Endothelial cell (in vitro differentiated cells): ENCODE measurements at regions not wholly inside any gene's neighbourhood (a gene's known extent, or its start where the extent isn't known, plus 50 kb on each side); places are given as distances from the start of the nearest gene placed in this dataset.

Experiments
- DNase-seq: peaks from one replicate; pipeline ENCODE4 v3.0.0; 2021; ENCODE audit warnings: low spot score
- H3K27ac Mint-ChIP-seq: one replicate; pipeline ENCODE4 v1.8.0; 2021; ENCODE audit warnings: mixed read lengths, inconsistent platforms; ENCODE audit not compliant: unreplicated experiment
- H3K27me3 Mint-ChIP-seq: one replicate; pipeline ENCODE4 v1.8.0; 2021; ENCODE audit warnings: mild to moderate bottlenecking, moderate library complexity, mixed read lengths, inconsistent platforms; ENCODE audit not compliant: unreplicated experiment
- H3K36me3 Mint-ChIP-seq: one replicate; pipeline ENCODE4 v1.8.0; 2021; ENCODE audit warnings: mild to moderate bottlenecking, low read depth, mixed read lengths, inconsistent platforms; ENCODE audit not compliant: unreplicated experiment
- H3K4me1 Mint-ChIP-seq: one replicate; pipeline ENCODE4 v1.8.0; 2021; ENCODE audit warnings: mild to moderate bottlenecking, mixed read lengths, inconsistent platforms; ENCODE audit not compliant: unreplicated experiment
- H3K4me3 Mint-ChIP-seq: one replicate; pipeline ENCODE4 v1.8.0; 2021; ENCODE audit warnings: mild to moderate bottlenecking, mixed read lengths, inconsistent platforms; ENCODE audit not compliant: unreplicated experiment
- H3K9me3 Mint-ChIP-seq: one replicate; pipeline ENCODE4 v1.8.0; 2021; ENCODE audit warnings: mixed read lengths, inconsistent platforms; ENCODE audit not compliant: unreplicated experiment
- TF ChIP-seq, protein P1 (sequence below): fragments of 200-600 bp; sonication (generic); IDR thresholded peaks from one replicate; pipeline ENCODE4 v1.5.0; 2021; ENCODE audit warnings: antibody characterized with exemption; ENCODE audit not compliant: unreplicated experiment

DNA sequence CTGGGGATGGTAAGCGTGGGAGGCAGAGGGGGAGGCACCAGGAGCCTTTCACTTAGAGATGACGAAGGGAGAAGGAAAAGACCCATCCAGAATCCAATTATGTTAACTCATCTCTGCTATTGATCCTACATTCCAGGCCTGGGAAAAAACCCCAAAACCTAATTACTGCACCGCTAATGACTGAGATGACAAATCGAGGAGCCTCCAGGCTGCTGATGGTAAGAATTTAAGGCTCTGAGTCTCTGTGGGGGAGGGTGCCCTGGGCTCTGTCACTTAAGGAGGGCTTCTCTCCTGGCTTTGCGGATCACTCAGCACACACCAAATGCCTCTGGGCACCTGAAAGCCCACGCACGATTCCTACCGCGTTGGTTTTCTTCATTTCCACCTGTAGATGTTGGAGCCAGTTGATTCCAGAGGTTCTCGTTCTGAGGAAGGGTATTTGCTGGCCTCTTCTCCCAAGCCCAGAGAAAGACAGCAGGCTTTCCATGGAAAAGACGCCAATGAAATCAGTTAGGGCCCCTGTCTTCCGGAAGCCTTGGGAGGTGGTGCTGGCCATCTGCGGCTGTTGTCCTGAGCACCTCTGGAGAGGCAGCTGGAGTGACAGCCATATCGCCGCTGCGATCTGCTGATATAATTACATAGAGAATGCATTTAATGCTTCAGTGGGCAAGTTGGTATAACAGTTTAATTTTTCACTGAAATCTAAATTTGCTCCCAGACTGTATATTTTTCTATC, 751.2 kb downstream of the BRD1 start:
- no peaks in the 10 kb centered on the region for H3K36me3 Mint-ChIP-seq
- H3K27me3 Mint-ChIP-seq, result no peaks in the 10 kb centered on the region
- no peak for DNase-seq
- no peaks in the 10 kb centered on the region for H3K4me1 Mint-ChIP-seq
- H3K4me3 Mint-ChIP-seq, result no peak overlapping the region
- no peaks in the 10 kb centered on the region for H3K9me3 Mint-ChIP-seq
- H3K27ac Mint-ChIP-seq, result no peak overlapping the region
- TF ChIP-seq, protein P1, sequence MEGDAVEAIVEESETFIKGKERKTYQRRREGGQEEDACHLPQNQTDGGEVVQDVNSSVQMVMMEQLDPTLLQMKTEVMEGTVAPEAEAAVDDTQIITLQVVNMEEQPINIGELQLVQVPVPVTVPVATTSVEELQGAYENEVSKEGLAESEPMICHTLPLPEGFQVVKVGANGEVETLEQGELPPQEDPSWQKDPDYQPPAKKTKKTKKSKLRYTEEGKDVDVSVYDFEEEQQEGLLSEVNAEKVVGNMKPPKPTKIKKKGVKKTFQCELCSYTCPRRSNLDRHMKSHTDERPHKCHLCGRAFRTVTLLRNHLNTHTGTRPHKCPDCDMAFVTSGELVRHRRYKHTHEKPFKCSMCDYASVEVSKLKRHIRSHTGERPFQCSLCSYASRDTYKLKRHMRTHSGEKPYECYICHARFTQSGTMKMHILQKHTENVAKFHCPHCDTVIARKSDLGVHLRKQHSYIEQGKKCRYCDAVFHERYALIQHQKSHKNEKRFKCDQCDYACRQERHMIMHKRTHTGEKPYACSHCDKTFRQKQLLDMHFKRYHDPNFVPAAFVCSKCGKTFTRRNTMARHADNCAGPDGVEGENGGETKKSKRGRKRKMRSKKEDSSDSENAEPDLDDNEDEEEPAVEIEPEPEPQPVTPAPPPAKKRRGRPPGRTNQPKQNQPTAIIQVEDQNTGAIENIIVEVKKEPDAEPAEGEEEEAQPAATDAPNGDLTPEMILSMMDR, result no peak

DNA sequence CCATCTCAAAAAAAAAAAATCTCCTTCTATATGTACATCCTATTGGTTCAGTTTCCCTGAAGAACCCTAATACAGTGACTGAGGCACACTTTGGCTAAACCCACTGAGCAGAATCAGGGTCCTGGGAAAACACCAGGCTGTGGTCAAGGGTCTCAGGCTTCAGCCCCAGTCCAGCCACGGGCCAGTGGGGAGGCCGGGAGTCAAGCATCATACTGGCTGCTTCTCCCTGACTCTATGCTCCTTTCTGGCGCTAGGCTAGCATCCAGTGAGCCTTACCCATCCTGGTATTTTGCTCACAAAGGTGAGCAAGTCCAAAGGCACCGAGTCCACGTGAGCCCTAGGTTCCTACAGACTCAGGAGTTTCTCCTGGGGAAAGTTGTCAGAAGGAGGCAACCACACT, 752.5 kb downstream of the BRD1 start:
- no peak overlapping the region for H3K4me3 Mint-ChIP-seq
- H3K9me3 Mint-ChIP-seq, result no peaks in the 10 kb centered on the region
- no peak overlapping the region for H3K27ac Mint-ChIP-seq
- no peak for DNase-seq
- H3K36me3 Mint-ChIP-seq, result no peaks in the 10 kb centered on the region
- H3K27me3 Mint-ChIP-seq, result no peaks in the 10 kb centered on the region
- TF ChIP-seq, protein P1, result no peak
- H3K4me1 Mint-ChIP-seq, result no peaks in the 10 kb centered on the region

DNA sequence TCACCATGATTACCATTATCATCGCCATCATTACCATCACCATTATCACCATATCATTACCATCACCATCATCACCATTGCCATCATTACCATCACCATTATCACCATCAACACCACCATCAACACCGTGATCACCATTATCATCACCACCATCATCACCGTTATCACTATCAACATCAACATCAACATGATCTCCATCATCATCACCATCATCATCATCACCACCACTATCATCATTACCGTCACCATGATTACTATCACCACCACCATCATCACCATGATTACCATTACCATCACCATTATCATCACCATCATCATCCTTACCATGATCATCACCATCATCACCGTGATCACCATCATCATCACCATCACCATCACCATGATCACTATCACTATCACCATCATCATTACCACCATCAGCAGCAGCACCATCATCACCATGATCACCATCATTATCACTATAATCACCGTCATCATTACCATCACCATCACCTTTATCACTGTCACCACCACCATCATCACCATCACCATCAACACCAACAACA, 753.7 kb downstream of the BRD1 start:
- TF ChIP-seq, protein P1, result no peak
- no peak overlapping the region for H3K4me3 Mint-ChIP-seq
- no peaks in the 10 kb centered on the region for H3K36me3 Mint-ChIP-seq
- H3K27me3 Mint-ChIP-seq, result no peaks in the 10 kb centered on the region
- no peaks in the 10 kb centered on the region for H3K4me1 Mint-ChIP-seq
- no peaks in the 10 kb centered on the region for H3K9me3 Mint-ChIP-seq
- no peak for DNase-seq
- no peak overlapping the region for H3K27ac Mint-ChIP-seq

DNA sequence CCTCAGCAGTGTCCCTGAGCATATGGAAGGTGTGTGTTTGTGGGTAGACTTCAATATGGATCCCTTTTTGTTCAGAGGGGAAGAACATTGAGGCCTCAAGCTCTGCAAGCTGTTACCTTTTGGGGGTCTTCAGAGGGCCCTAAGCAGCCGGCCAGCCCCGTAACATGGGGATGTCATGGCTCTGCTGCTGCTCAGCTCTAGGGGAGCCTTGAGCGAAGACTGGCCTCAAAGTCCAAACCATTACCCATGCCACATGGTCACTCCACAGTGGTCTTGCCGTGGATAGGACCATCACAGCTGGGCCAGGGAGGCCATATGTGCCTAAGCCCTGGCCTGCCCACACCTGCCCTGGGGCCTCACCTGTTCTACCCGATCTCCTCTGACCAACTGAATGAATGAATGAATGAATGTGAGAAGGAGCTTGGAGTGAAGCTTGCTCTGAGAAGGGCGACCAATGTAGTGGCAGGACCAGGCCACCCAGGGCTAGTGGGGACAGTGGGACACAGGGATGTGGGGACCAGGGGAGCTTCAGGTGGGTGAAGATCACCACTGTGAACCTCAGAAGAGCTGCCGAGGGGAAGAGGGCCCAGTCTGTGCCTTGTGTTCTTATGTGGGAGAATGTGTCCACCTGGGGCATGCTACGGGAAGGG, 754.6 kb downstream of the BRD1 start:
- DNase-seq, result no peak
- H3K4me3 Mint-ChIP-seq, result no peak overlapping the region
- no peak overlapping the region for H3K27ac Mint-ChIP-seq
- H3K4me1 Mint-ChIP-seq, result no peaks in the 10 kb centered on the region
- TF ChIP-seq, protein P1, result no peak
- H3K36me3 Mint-ChIP-seq, result no peaks in the 10 kb centered on the region
- no peaks in the 10 kb centered on the region for H3K27me3 Mint-ChIP-seq
- H3K9me3 Mint-ChIP-seq, result no peaks in the 10 kb centered on the region

DNA sequence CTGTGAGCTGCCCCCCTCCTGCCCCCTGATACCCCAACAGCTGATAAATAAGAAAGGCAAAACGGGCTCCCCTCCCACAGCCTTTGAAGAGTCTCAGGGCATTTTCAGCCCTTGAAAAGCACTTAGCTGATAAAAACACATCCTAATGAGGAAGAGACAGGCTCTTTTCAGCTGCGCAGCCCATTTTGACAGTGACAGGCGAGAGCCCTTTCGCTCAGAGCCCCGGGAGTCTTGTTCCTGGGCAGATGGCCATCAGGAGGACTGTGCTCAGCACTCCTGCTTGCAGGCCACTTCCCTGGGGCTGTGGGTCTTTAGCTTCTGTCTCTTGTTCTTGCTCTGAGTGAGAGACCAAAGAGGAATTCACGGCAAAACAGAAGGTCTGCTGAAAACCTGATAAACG, 757.2 kb downstream of the BRD1 start:
- H3K36me3 Mint-ChIP-seq, result no peaks in the 10 kb centered on the region
- H3K27ac Mint-ChIP-seq, result no peak overlapping the region
- TF ChIP-seq, protein P1, result no peak
- H3K9me3 Mint-ChIP-seq, result no peaks in the 10 kb centered on the region
- peaks cover 2% of the 10 kb centered on the region for H3K27me3 Mint-ChIP-seq
- DNase-seq, result no peak
- H3K4me3 Mint-ChIP-seq, result no peak overlapping the region
- no peaks in the 10 kb centered on the region for H3K4me1 Mint-ChIP-seq
